ENCODE measurements at regions not wholly inside any gene's neighbourhood (a gene's known extent, or its start where the extent isn't known, plus 50 kb on each side); places are given as distances from the start of the nearest gene placed in this dataset.
"Not testable (repeated sequence)": the region's sequence is repeated elsewhere in the genome, so short reads cannot be mapped to it uniquely, and the experiment has no call there.

DNA sequence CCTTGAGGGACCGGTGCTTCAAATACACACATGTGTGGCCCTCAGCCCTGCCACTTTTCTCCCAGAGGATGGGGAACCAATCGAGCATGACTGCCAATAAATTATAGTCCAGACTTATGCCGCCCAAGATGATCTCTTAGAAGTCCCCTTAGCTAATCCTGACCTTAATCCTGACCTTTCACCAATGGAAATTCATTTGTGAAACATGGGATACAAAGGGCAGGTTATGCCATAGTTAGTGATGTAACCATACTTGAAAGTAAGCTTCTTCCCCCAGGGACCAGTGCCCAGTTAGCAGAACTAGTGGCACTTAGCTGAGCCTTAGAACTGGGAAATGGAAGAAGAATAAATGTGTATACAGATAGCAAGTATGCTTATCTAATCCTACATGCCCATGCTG is 190.6 kb downstream of the FBXO4 start:
- H3K27ac Mint-ChIP-seq; H3K4me3 Mint-ChIP-seq; H3K36me3 Mint-ChIP-seq; H3K4me1 Mint-ChIP-seq; DNase-seq; H3K27me3 Mint-ChIP-seq (ENCODE audit: low read depth in 3 of 3): not testable (repeated sequence)
- H3K9me3 Mint-ChIP-seq = peaks cover 0 to 21% (median 5%) of the 10 kb centered on the region in 6 donors

GRCh38 chr5:42120070-42120469 is 195.0 kb downstream of the FBXO4 start:
- DNase-seq = no peak
- Mint-ChIP-seq H3K4me1 (no peaks in the 10 kb centered on the region), H3K9me3 (peaks cover 0 to 6% (median 5%) of the 10 kb centered on the region in 6 donors), H3K27ac (no peak overlapping the region), H3K4me3 (no peak overlapping the region), H3K27me3 (ENCODE audit: low read depth in 3 of 3) (peaks cover 0 to 4% (median 1%) of the 10 kb centered on the region in 3 donors), H3K36me3 (no peaks in the 10 kb centered on the region)

- no peaks in the 10 kb centered on the region for H3K4me1 Mint-ChIP-seq
- H3K27me3 Mint-ChIP-seq (ENCODE audit: low read depth in 3 of 3) = peaks cover 0 to 3% (median 1%) of the 10 kb centered on the region in 3 donors
- no peak overlapping the region for H3K4me3 Mint-ChIP-seq
- H3K27ac Mint-ChIP-seq = no peak overlapping the region
- DNase-seq = no peak
- H3K9me3 Mint-ChIP-seq = peaks cover 0 to 5% (median 3%) of the 10 kb centered on the region in 6 donors
- H3K36me3 Mint-ChIP-seq = no peaks in the 10 kb centered on the region
These were observed 196.3 kb downstream of the FBXO4 start for GRCh38 chr5:42121401-42121800.

- Mint-ChIP-seq H3K4me3 (no peak overlapping the region), H3K9me3 (peaks cover 0 to 24% (median 0%) of the 10 kb centered on the region in 6 donors), H3K27ac (no peak overlapping the region), H3K4me1 (no peaks in the 10 kb centered on the region), H3K36me3 (no peaks in the 10 kb centered on the region), H3K27me3 (ENCODE audit: low read depth in 3 of 3) (peaks cover 2 to 3% (median 2%) of the 10 kb centered on the region in 3 donors)
- no peak for DNase-seq
These were observed 206.0 kb downstream of the FBXO4 start for GRCh38 chr5:42131081-42131480.

DNA sequence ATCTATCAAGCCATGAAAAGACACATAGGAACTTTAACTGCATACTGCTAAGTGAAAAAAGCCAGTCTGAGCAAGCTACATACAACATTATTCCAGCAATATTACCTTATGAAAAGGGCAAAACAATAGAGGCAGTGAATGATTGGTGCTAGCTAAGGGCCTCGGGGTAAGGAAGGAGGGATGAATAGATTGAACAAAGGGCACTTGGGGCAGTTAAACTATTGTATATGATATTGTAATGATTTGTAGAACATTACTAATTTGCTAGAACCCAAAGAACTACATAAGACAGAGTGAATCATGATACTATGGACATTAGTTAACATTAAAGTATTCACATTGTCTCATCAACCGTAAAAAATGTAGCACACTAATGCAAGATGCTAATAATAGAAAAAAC is 218.3 kb downstream of the FBXO4 start:
- no peak overlapping the region for H3K27ac Mint-ChIP-seq
- DNase-seq = no peak
- H3K27me3 Mint-ChIP-seq (ENCODE audit: low read depth in 3 of 3) = peaks cover 0 to 3% (median 2%) of the 10 kb centered on the region in 3 donors
- peaks cover 0 to 3% (median 3%) of the 10 kb centered on the region in 3 donors for H3K36me3 Mint-ChIP-seq
- peaks cover 4 to 14% (median 10%) of the 10 kb centered on the region in 6 donors for H3K9me3 Mint-ChIP-seq
- no peaks in the 10 kb centered on the region for H3K4me1 Mint-ChIP-seq
- no peak overlapping the region for H3K4me3 Mint-ChIP-seq

DNA sequence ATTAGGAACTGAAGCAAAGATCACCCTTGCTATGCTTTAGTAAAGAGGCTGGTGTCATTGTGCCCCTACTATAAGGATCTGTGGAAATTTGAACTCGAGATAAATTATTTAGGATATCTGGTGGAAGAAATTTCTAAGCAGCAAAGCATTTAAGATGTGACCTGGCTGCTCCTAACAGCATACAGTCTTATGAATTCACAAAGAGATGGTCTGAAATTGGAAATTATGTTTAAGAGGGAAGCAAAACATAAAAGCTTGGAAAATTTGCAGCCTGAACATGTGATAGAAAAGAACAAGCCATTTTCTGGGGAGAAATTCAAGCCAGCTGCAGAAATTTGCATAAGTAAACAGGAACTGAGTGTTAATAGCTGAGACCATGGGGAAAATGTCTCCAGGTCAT is 223.7 kb downstream of the FBXO4 start:
- no peak for DNase-seq
- Mint-ChIP-seq H3K4me1 (no peaks in the 10 kb centered on the region), H3K4me3 (no peak overlapping the region), H3K27ac (no peak overlapping the region), H3K9me3 (peaks cover 18 to 51% (median 28%) of the 10 kb centered on the region in 6 donors), H3K36me3 (peaks cover 4% of the 10 kb centered on the region in 3 donors), H3K27me3 (ENCODE audit: low read depth in 3 of 3) (peaks cover 0 to 4% (median 2%) of the 10 kb centered on the region in 3 donors)

DNA sequence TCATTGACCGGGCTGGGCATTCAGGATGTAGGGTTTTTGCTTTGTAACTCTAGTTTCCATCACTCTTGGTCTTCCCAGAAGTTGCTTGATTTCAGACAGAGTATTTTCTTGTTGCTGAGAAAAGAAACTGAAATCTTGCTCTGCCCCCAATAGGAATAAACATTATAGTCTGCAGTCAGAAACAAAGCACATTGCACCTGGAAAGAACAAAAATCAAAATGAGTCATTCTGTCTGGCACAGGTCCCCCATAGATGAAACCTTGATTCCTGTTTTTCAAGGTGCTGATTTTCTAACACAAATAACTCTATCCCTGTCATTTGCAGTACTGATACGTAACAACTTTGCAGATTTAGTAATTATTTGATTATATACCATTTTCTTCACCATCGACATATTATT is 232.1 kb downstream of the FBXO4 start:
- H3K4me3 Mint-ChIP-seq = no peak overlapping the region
- peaks cover 0 to 2% (median 0%) of the 10 kb centered on the region in 3 donors for H3K27me3 Mint-ChIP-seq (ENCODE audit: low read depth in 3 of 3)
- H3K27ac Mint-ChIP-seq = no peak overlapping the region
- peaks cover 0 to 8% (median 3%) of the 10 kb centered on the region in 6 donors for H3K9me3 Mint-ChIP-seq
- no peak for DNase-seq
- no peaks in the 10 kb centered on the region for H3K36me3 Mint-ChIP-seq
- H3K4me1 Mint-ChIP-seq = no peaks in the 10 kb centered on the region

GRCh38 chr5:42163083-42163482 is 238.0 kb downstream of the FBXO4 start:
- Mint-ChIP-seq H3K27ac (no peak overlapping the region), H3K4me3 (no peak overlapping the region)
- no peak for DNase-seq

DNA sequence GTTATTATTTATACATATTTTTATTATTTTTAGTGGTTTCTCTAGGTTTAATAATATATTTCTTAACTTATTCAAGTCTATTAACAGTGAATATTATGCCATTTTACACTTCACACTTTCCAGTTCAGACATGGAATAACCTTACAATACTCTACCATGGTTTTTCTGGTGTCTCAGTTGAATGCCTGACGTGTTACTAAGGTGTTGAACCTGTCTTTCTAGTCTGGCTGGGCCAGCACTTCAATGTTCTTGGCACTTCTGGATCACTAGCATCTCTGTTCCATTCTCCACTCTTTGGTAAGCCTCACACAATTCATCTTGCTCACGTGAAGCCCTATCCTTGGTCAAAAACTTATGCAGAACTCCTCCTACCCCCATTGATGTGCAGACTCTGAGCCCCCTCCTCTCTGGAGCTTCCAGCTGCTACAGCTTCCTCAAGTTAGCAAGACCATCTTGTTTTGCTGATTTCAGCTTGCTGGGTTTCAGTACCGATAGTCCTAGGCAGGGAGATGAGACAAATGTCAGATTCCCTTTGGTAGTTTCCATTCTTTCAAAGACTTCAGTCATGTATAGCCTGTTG is 243.1 kb downstream of the FBXO4 start:
- Mint-ChIP-seq H3K27me3 (ENCODE audit: low read depth in 3 of 3) (peaks cover 0 to 3% (median 0%) of the 10 kb centered on the region in 3 donors), H3K27ac (no peak overlapping the region), H3K4me3 (no peak overlapping the region), H3K36me3 (no peaks in the 10 kb centered on the region), H3K9me3 (peaks cover 0 to 2% (median 0%) of the 10 kb centered on the region in 6 donors), H3K4me1 (no peaks in the 10 kb centered on the region)
- DNase-seq = no peak

More at GRCh38 chr5:42163083-42163482, 238.0 kb downstream of the FBXO4 start:
- Mint-ChIP-seq H3K27me3 (ENCODE audit: low read depth in 3 of 3) (no peaks in the 10 kb centered on the region), H3K4me1 (no peaks in the 10 kb centered on the region), H3K36me3 (no peaks in the 10 kb centered on the region), H3K9me3 (peaks cover 0 to 7% (median 0%) of the 10 kb centered on the region in 6 donors)

DNA sequence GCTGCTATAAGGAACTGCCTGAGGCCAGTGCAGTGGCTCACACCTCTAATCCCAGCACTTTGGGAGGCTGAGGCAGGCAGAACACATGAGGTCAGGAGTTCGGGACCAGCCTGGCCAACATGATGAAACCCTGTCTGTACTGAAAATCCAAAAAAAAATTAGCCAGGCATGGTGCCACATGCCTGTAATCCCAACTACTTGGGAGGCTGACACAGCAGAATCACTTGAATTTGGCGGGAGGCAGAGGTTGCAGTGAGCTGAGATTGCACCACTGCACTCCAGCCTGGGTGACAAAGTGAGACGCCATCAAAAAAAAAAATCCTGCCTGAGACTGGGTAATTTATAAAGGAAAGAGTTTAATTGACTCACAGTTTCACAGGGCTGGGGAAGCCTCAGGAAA is 247.1 kb upstream of the GHR start:
- not testable (repeated sequence) for H3K36me3 Mint-ChIP-seq; H3K27ac Mint-ChIP-seq; H3K4me1 Mint-ChIP-seq; H3K27me3 Mint-ChIP-seq (ENCODE audit: low read depth in 3 of 3); H3K4me3 Mint-ChIP-seq; DNase-seq
- peaks cover 9 to 26% (median 16%) of the 10 kb centered on the region in 6 donors for H3K9me3 Mint-ChIP-seq

GRCh38 chr5:42179843-42180242 is 243.4 kb upstream of the GHR start:
- not testable (repeated sequence) for DNase-seq; H3K4me1 Mint-ChIP-seq; H3K4me3 Mint-ChIP-seq; H3K27ac Mint-ChIP-seq; H3K27me3 Mint-ChIP-seq (ENCODE audit: low read depth in 3 of 3); H3K36me3 Mint-ChIP-seq
- H3K9me3 Mint-ChIP-seq = peaks cover 3 to 24% (median 15%) of the 10 kb centered on the region in 6 donors

DNA sequence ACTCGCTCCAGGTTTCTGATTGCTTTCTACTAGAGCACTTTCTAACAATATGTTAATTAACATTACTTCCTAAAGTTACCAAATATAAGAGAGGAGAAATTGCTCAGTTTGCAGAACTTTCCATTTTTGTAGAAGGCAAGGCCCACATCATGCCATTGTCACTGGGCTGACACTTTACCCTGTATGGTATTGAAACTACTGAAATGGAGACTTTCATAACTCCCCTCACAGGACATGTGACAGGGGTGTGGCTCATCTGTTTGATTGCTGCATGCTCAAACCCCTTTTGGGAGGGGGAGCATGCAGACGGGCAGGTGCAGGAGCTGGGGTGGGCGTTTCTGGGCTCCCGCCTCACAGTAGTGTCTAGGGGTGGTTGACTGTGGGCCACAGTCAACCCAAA is 206.3 kb upstream of the GHR start:
- Mint-ChIP-seq H3K27ac (no peak overlapping the region), H3K4me1 (no peaks in the 10 kb centered on the region), H3K4me3 (no peak overlapping the region), H3K36me3 (no peaks in the 10 kb centered on the region), H3K27me3 (ENCODE audit: low read depth in 3 of 3) (no peaks in the 10 kb centered on the region), H3K9me3 (peaks cover 0 to 2% (median 0%) of the 10 kb centered on the region in 6 donors)
- DNase-seq = no peak

DNA sequence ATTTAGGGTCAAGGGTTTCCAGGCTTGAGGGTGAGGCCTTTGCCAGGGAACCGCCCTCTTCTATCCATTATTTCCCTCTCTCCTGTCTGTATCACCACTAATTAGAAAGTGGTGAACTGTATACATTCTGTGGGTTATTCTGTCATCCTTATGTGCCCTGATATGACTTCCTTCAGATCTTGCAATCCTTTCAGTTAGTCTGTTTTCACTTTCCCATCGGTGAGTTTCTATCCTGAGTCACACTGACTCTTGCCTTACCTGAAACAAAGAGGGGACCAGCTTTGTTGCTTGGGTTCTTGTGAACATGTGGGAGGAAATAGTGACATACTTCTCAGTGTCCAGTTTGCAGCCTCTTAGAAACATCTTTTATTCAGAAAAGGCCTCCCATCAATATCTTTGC is 205.4 kb upstream of the GHR start:
- DNase-seq = no peak
- Mint-ChIP-seq H3K4me3 (no peak overlapping the region), H3K9me3 (peaks cover 0 to 2% (median 0%) of the 10 kb centered on the region in 6 donors), H3K27ac (no peak overlapping the region), H3K27me3 (ENCODE audit: low read depth in 3 of 3) (no peaks in the 10 kb centered on the region), H3K4me1 (no peaks in the 10 kb centered on the region), H3K36me3 (no peaks in the 10 kb centered on the region)

DNA sequence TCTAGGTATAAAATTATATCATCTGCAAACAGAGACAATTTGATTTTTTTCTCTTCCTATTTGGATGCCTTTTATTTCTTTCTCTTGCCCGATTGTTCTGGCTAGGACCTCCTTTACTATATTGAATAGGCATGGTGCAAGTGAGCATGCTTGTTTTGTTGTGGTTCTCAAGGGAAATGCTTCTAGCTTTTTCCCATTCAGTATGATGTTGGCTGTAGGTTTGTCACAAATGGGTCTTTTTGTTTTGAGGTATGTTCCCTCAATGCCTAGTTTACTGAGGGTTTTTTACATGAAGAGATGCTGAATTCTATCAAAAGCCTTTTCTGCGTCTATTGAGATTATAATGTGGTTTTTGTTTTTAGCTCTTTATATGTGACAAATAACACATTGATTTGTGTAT is 198.2 kb upstream of the GHR start:
- Mint-ChIP-seq H3K4me3 (no peak overlapping the region), H3K27me3 (ENCODE audit: low read depth in 3 of 3) (peaks cover 0 to 2% (median 0%) of the 10 kb centered on the region in 3 donors), H3K9me3 (peaks cover 0 to 5% (median 0%) of the 10 kb centered on the region in 6 donors), H3K36me3 (no peaks in the 10 kb centered on the region), H3K4me1 (no peaks in the 10 kb centered on the region), H3K27ac (no peak overlapping the region)
- DNase-seq = no peak

GRCh38 chr5:42228279-42228678 is 195.0 kb upstream of the GHR start:
- H3K9me3 Mint-ChIP-seq = peaks cover 0 to 5% (median 0%) of the 10 kb centered on the region in 6 donors
- peaks cover 0 to under 1% (median 0%) of the 10 kb centered on the region in 3 donors for H3K27me3 Mint-ChIP-seq (ENCODE audit: low read depth in 3 of 3)
- no peaks in the 10 kb centered on the region for H3K4me1 Mint-ChIP-seq
- DNase-seq = no peak
- no peaks in the 10 kb centered on the region for H3K36me3 Mint-ChIP-seq
- H3K27ac Mint-ChIP-seq = no peak overlapping the region
- H3K4me3 Mint-ChIP-seq = no peak overlapping the region

Data from immature natural killer cell (primary cell).